CD14-positive monocyte (primary cell): ENCODE measurements at regions not wholly inside any gene's neighbourhood (a gene's known extent, or its start where the extent isn't known, plus 50 kb on each side); places are given as distances from the start of the nearest gene placed in this dataset.

ENCODE experiments used
- DNase-seq, 3 donors: peaks; one replicate each; pipeline ENCODE4 v3.0.0-alpha.2; 2011 to 2022
- H2AFZ ChIP-seq: 2 replicates; pipeline ENCODE4 v1.6.0; 2012; ENCODE audit warnings: mild to moderate bottlenecking, low read depth, low read length, inconsistent platforms; ENCODE audit not compliant: insufficient read depth, poor library complexity, severe bottlenecking
- H3K27ac ChIP-seq, 2 donors: 1 replicate in 1 of 2; 2 replicates in 1 of 2; pipeline ENCODE4 v1.5.1; 2012 to 2013; ENCODE audit warnings: low read length in 2 of 2, control low read depth in 1 of 2, inconsistent platforms in 1 of 2, low read depth in 1 of 2, mild to moderate bottlenecking in 1 of 2
- H3K27me3 ChIP-seq, 2 donors: one replicate each; pipeline versions ENCODE4 v1.6.0 to v1.6.1; 2011 to 2013; ENCODE audit warnings: low read length in 2 of 2; ENCODE audit not compliant: control insufficient read depth in 2 of 2, insufficient read depth in 2 of 2
- H3K36me3 ChIP-seq, 2 donors: replicated peaks in 1 of 2; 1 replicate in 1 of 2; 2 replicates in 1 of 2; pipeline versions ENCODE4 v1.5.1 to v1.6.1; 2012 to 2013; ENCODE audit warnings: low read length in 2 of 2, control low read depth in 1 of 2, inconsistent platforms in 1 of 2, mild to moderate bottlenecking in 1 of 2; ENCODE audit not compliant: insufficient read depth in 2 of 2, control insufficient read depth in 1 of 2
- H3K4me1 ChIP-seq, 2 donors: 1 replicate in 1 of 2; 2 replicates in 1 of 2; pipeline versions ENCODE4 v1.5.1 to v1.6.1; 2012 to 2013; ENCODE audit warnings: low read length in 2 of 2, control low read depth in 1 of 2, inconsistent platforms in 1 of 2, mild to moderate bottlenecking in 1 of 2, moderate library complexity in 1 of 2; ENCODE audit not compliant: insufficient read depth in 2 of 2, control insufficient read depth in 1 of 2
- H3K4me2 ChIP-seq: replicated peaks from 2 replicates; pipeline ENCODE3; 2012; ENCODE audit warnings: low read length, moderate library complexity, mild to moderate bottlenecking; ENCODE audit not compliant: poor library complexity, severe bottlenecking; ENCODE audit errors: extremely low read depth
- H3K4me3 ChIP-seq, 3 experiments: fragments of 200-600 bp in 1 of 3; sonication (generic) in 1 of 3; replicated peaks in 1 of 3; 1 replicate in 2 of 3; 2 replicates in 1 of 3; pipeline ENCODE4 v1.5.1; 2011 to 2013; ENCODE audit warnings: low read length in 3 of 3, mild to moderate bottlenecking in 3 of 3, control low read depth in 2 of 3, low read depth in 2 of 3, inconsistent platforms in 1 of 3, moderate library complexity in 1 of 3
- H3K79me2 ChIP-seq: 2 replicates; pipeline ENCODE4 v1.6.0; 2012; ENCODE audit warnings: mild to moderate bottlenecking, control low read depth, inconsistent platforms, low read length, moderate library complexity; ENCODE audit not compliant: insufficient read depth
- H3K9ac ChIP-seq: 2 replicates; pipeline ENCODE4 v1.6.0; 2017; ENCODE audit warnings: low read length, mild to moderate bottlenecking; ENCODE audit not compliant: insufficient read depth, poor library complexity, severe bottlenecking
- H3K9me3 ChIP-seq, 2 donors: replicated peaks in 1 of 2; 1 replicate in 1 of 2; 2 replicates in 1 of 2; pipeline versions ENCODE4 v1.5.1 to v1.6.1; 2012 to 2013; ENCODE audit warnings: low read length in 2 of 2, control low read depth in 1 of 2; ENCODE audit not compliant: control insufficient read depth in 1 of 2, insufficient read depth in 1 of 2
- H4K20me1 ChIP-seq: 2 replicates; pipeline ENCODE4 v1.6.0; 2012; ENCODE audit warnings: mild to moderate bottlenecking, low read length, control low read depth, moderate library complexity; ENCODE audit not compliant: insufficient read depth
- H3K27ac Mint-ChIP-seq, 7 donors: one replicate each; pipeline ENCODE4 v1.8.0; 2020; ENCODE audit warnings: mild to moderate bottlenecking in 7 of 7, mixed read lengths in 7 of 7, moderate library complexity in 6 of 7, inconsistent platforms in 2 of 7
- H3K27me3 Mint-ChIP-seq, 3 donors: one replicate each; pipeline ENCODE4 v1.8.0; 2021 to 2022; ENCODE audit warnings: low read depth in 3 of 3, mild to moderate bottlenecking in 3 of 3, mixed read lengths in 3 of 3, moderate library complexity in 3 of 3, inconsistent platforms in 1 of 3
- H3K36me3 Mint-ChIP-seq, 2 donors: one replicate each; pipeline ENCODE4 v1.8.0; 2020; ENCODE audit warnings: mixed read lengths in 2 of 2, inconsistent platforms in 1 of 2, mild to moderate bottlenecking in 1 of 2
- H3K4me1 Mint-ChIP-seq: one replicate; pipeline ENCODE4 v1.8.0; 2020; ENCODE audit warnings: mild to moderate bottlenecking, mixed read lengths
- H3K4me3 Mint-ChIP-seq, 2 donors: one replicate each; pipeline ENCODE4 v1.8.0; 2020; ENCODE audit warnings: mild to moderate bottlenecking in 2 of 2, mixed read lengths in 2 of 2, moderate library complexity in 1 of 2
- H3K9me3 Mint-ChIP-seq, 7 donors: one replicate each; pipeline ENCODE4 v1.8.0; 2020 to 2022; ENCODE audit warnings: mixed read lengths in 7 of 7, mild to moderate bottlenecking in 6 of 7, moderate library complexity in 6 of 7, inconsistent platforms in 2 of 7
- WGBS: methylation state at CpG from one replicate; pipeline ENCODE4 v1.1.5; 2013; ENCODE audit warnings: missing lambda C conversion rate; ENCODE audit not compliant: insufficient coverage; 5-methylcytosine and 5-hydroxymethylcytosine counted together
- intact Hi-C, 2 donors: fragments of 100-400 bp; cut with micrococcal nuclease; formaldehyde crosslinking; loops; one replicate each; pipeline versions ENCODE4 v1.15.0 to v1.15.1; 2023
- TF ChIP-seq, protein P1 (sequence below): fragments of 200-600 bp; IDR thresholded peaks from one replicate; pipeline ENCODE4 v1.8.0; 2022; ENCODE audit warnings: antibody characterized with exemption, mild to moderate bottlenecking

DNA sequence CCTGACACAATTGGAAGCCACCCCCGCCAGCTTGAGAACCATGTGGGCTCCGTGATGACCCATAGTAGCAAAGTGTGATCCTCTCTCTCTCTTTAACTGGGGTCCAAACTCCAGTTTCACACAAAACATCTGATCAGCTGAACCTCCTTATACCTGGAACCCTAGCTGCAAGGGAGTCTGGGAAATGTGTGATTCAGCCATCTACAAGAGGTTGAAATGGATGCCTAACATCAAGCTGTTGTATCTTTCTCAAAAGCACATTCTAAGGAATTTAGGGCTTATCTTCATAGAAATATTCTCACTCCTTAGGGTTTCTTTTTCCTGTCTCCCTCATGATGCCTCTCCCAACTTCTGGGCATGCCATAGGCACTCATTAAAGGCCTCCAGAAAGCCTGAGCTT, 126.0 kb downstream of the BCOR start:
- H3K9me3 Mint-ChIP-seq = peaks cover 3 to 16% (median 8%) of the 10 kb centered on the region in 7 donors
- Histone ChIP-seq H2AFZ (no peak overlapping the region), H3K9me3 (peaks cover 8% of the 10 kb centered on the region in 2 donors), H3K27me3 (no peaks in the 10 kb centered on the region), H3K4me1 (peaks cover 0 to 7% of the 10 kb centered on the region in 2 donors), H3K4me3 (no peak overlapping the region), H3K27ac (no peak overlapping the region), H3K4me2 (no peak overlapping the region), H3K9ac (no peak overlapping the region), H4K20me1 (no peaks in the 10 kb centered on the region), H3K79me2 (no peaks in the 10 kb centered on the region), H3K36me3 (no peaks in the 10 kb centered on the region)
- intact Hi-C loops = no loop called here
- TF ChIP-seq, protein P1, sequence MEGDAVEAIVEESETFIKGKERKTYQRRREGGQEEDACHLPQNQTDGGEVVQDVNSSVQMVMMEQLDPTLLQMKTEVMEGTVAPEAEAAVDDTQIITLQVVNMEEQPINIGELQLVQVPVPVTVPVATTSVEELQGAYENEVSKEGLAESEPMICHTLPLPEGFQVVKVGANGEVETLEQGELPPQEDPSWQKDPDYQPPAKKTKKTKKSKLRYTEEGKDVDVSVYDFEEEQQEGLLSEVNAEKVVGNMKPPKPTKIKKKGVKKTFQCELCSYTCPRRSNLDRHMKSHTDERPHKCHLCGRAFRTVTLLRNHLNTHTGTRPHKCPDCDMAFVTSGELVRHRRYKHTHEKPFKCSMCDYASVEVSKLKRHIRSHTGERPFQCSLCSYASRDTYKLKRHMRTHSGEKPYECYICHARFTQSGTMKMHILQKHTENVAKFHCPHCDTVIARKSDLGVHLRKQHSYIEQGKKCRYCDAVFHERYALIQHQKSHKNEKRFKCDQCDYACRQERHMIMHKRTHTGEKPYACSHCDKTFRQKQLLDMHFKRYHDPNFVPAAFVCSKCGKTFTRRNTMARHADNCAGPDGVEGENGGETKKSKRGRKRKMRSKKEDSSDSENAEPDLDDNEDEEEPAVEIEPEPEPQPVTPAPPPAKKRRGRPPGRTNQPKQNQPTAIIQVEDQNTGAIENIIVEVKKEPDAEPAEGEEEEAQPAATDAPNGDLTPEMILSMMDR = no peak
- no CpG with 5 or more reads among the region's 2 CpGs for WGBS
- no peaks in the 10 kb centered on the region for H3K36me3 Mint-ChIP-seq
- no peak overlapping the region for H3K4me3 Mint-ChIP-seq
- H3K27ac Mint-ChIP-seq = no peak overlapping the region
- peaks cover 0 to 11% (median 0%) of the 10 kb centered on the region in 3 donors for H3K27me3 Mint-ChIP-seq
- DNase-seq = no peak
- H3K4me1 Mint-ChIP-seq = peaks cover 2% of the 10 kb centered on the region

DNA sequence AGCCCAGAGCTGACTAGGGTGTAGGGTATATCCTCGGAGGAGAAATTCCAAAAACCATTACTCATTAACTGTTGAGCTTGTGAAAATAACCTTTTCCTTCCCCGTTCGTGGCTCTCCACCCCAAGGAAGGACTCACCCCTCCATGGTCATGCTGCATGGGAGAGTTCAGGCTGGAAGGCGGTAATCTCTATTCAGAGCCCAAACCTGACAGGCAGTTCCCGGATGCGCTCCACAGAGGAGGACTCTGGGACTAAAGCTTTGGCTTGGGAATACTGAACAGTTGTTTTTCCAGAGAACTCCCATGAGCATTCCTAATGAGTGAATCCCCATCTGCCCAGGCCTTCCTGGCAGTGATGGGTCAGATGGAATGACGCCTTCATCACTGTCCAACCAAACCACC, 125.4 kb downstream of the BCOR start:
- H3K4me1 Mint-ChIP-seq = peaks cover 2% of the 10 kb centered on the region
- H3K4me3 Mint-ChIP-seq = no peak overlapping the region

More for the DNA sequence above, 125.4 kb downstream of the BCOR start:
- no peak overlapping the region for H3K9ac ChIP-seq
- no peak overlapping the region for H3K4me3 ChIP-seq
- no peak overlapping the region for H3K4me2 ChIP-seq
- peaks cover 0 to 7% of the 10 kb centered on the region in 2 donors for H3K4me1 ChIP-seq
- no peak overlapping the region for H3K27ac Mint-ChIP-seq
- TF ChIP-seq, protein P1 = no peak
- peaks cover 8% of the 10 kb centered on the region in 2 donors for H3K9me3 ChIP-seq
- intact Hi-C loops = no loop called here
- no peaks in the 10 kb centered on the region for H3K36me3 ChIP-seq
- no peak overlapping the region for H2AFZ ChIP-seq
- peaks cover 3 to 16% (median 8%) of the 10 kb centered on the region in 7 donors for H3K9me3 Mint-ChIP-seq
- H4K20me1 ChIP-seq = no peaks in the 10 kb centered on the region
- H3K79me2 ChIP-seq = no peaks in the 10 kb centered on the region
- H3K27ac ChIP-seq = no peak overlapping the region
- WGBS = 23% methylated on average over 2 of the region's 7 CpGs
- DNase-seq = no peak
- no peaks in the 10 kb centered on the region for H3K36me3 Mint-ChIP-seq
- peaks cover 0 to 14% (median 0%) of the 10 kb centered on the region in 3 donors for H3K27me3 Mint-ChIP-seq
- no peaks in the 10 kb centered on the region for H3K27me3 ChIP-seq
